PFSK-1 (cell line): ENCODE measurements at regions not wholly inside any gene's neighbourhood (a gene's known extent, or its start where the extent isn't known, plus 50 kb on each side); places are given as distances from the start of the nearest gene placed in this dataset.

Source experiments
- POLR2AphosphoS5 ChIP-seq: IDR thresholded peaks from 2 replicates; pipeline ENCODE4 v1.6.1; 2012; ENCODE audit warnings: low read depth, mild to moderate bottlenecking, control low read depth, low read length, moderate library complexity
- REST ChIP-seq, 2 experiments: IDR thresholded peaks; 2 replicates each; pipeline versions ENCODE4 v1.6.1 to v1.8.0; 2011 to 2012; ENCODE audit warnings: low read depth in 2 of 2, low read length in 2 of 2, control low read depth in 1 of 2, inconsistent platforms in 1 of 2, mild to moderate bottlenecking in 1 of 2, moderate library complexity in 1 of 2; ENCODE audit not compliant: insufficient read depth in 1 of 2
- SIN3A ChIP-seq: IDR thresholded peaks from 2 replicates; pipeline ENCODE4 v1.6.1; 2012; ENCODE audit warnings: mild to moderate bottlenecking, low read length, moderate library complexity, borderline replicate concordance; ENCODE audit not compliant: insufficient read depth
- TAF1 ChIP-seq: IDR thresholded peaks from 2 replicates; pipeline ENCODE4 v1.6.1; 2012; ENCODE audit warnings: low read length, control low read depth, borderline replicate concordance; ENCODE audit not compliant: insufficient read depth

DNA sequence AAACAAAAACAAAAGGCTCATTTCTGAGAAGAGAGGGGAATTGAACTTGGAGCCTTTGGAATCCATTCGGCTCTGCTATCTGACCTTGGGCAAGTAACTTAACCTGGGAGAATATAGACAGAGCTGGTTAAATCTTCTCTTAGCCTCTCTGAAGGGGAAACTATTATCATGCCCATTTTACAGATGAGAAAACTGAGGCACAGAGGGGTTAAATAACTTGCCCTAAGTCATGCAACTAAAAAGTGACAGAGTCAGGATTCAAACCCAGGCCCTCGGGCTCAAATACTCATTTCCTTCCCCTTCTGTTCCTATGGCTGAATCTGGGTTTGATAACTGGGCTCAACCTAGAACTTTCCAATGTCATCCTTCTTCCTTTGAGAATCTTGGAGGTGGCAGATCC lies 291.3 kb upstream of the MSX2 start:
- TF ChIP-seq POLR2AphosphoS5 (no peak), REST (IDR thresholded peaks at IDR 0.05; ENCODE audit: insufficient read depth in 1 of 2, low read depth in 2 of 2, low read length in 2 of 2) (no peak), TAF1 (no peak), SIN3A (no peak)
